Mesendoderm (in vitro differentiated cells): ENCODE measurements at regions not wholly inside any gene's neighbourhood (a gene's known extent, or its start where the extent isn't known, plus 50 kb on each side); places are given as distances from the start of the nearest gene placed in this dataset.
A peak's percentile ranks its signal among the peaks of the same experiment; 100 is the strongest.

Experiments used
- DNase-seq: peaks from one replicate; pipeline ENCODE4 v3.0.0; 2013
- H2AK5ac ChIP-seq: 2 replicates; pipeline ENCODE4 v1.6.1; 2013; ENCODE audit warnings: low read length, inconsistent platforms
- H2BK120ac ChIP-seq: 2 replicates; pipeline ENCODE4 v1.6.1; 2013; ENCODE audit warnings: low read depth, mild to moderate bottlenecking, low read length, moderate library complexity, mixed read lengths
- H2BK15ac ChIP-seq: replicated peaks from 2 replicates; pipeline ENCODE4 v1.6.1; 2013; ENCODE audit warnings: low read depth, mild to moderate bottlenecking, moderate library complexity
- H2BK5ac ChIP-seq: 2 replicates; pipeline ENCODE4 v1.6.1; 2013; ENCODE audit warnings: low read length, inconsistent platforms
- H3K18ac ChIP-seq: 2 replicates; pipeline ENCODE4 v1.6.1; 2013; ENCODE audit warnings: mild to moderate bottlenecking, low read length, mixed read lengths
- H3K23ac ChIP-seq: one replicate; pipeline ENCODE4 v1.6.1; 2013; ENCODE audit warnings: low read length
- H3K27ac ChIP-seq: 2 replicates; pipeline ENCODE4 v1.5.1; 2013; ENCODE audit warnings: low read depth, mild to moderate bottlenecking, inconsistent platforms, low read length, moderate library complexity
- H3K27me3 ChIP-seq: 2 replicates; pipeline ENCODE4 v1.6.1; 2013; ENCODE audit warnings: low read length, control low read depth, mild to moderate bottlenecking, inconsistent platforms; ENCODE audit not compliant: insufficient read depth, poor library complexity
- H3K36me3 ChIP-seq: 2 replicates; pipeline ENCODE4 v1.6.1; 2013; ENCODE audit warnings: low read length, inconsistent platforms; ENCODE audit not compliant: control insufficient read depth, insufficient read depth
- H3K4ac ChIP-seq: one replicate; pipeline ENCODE4 v1.6.1; 2013; ENCODE audit warnings: low read depth, mild to moderate bottlenecking, low read length, moderate library complexity
- H3K4me1 ChIP-seq: 2 replicates; pipeline ENCODE4 v1.6.1; 2013; ENCODE audit warnings: low read depth, low read length, inconsistent platforms; ENCODE audit not compliant: control insufficient read depth
- H3K4me2 ChIP-seq: 2 replicates; pipeline ENCODE4 v1.6.1; 2013; ENCODE audit warnings: low read length
- H3K4me3 ChIP-seq: 2 replicates; pipeline ENCODE4 v1.5.1; 2013; ENCODE audit warnings: mild to moderate bottlenecking, low read length
- H3K56ac ChIP-seq: one replicate; pipeline ENCODE4 v1.6.1; 2013; ENCODE audit warnings: low read length
- H3K79me1 ChIP-seq: 2 replicates; pipeline ENCODE4 v1.6.1; 2013; ENCODE audit warnings: low read length, inconsistent platforms
- H3K79me2 ChIP-seq: 2 replicates; pipeline ENCODE4 v1.6.1; 2013; ENCODE audit warnings: mild to moderate bottlenecking, low read length; ENCODE audit not compliant: control insufficient read depth, insufficient read depth
- H3K9ac ChIP-seq: 2 replicates; pipeline ENCODE4 v1.6.1; 2013; ENCODE audit warnings: low read length, inconsistent platforms
- H4K5ac ChIP-seq: one replicate; pipeline ENCODE4 v1.6.1; 2013; ENCODE audit warnings: low read length
- H4K8ac ChIP-seq: one replicate; pipeline ENCODE4 v1.6.1; 2013; ENCODE audit warnings: low read depth, mild to moderate bottlenecking, control low read depth, low read length, moderate library complexity
- WGBS: extraction: QIAGEN DNeasy Blood & Tissue Kit; methylation state at CpG from one replicate; pipeline ENCODE4 v1.1.7; 2013; ENCODE audit warnings: low lambda C conversion rate, missing lambda C conversion rate; ENCODE audit not compliant: insufficient coverage; ENCODE audit errors: extremely low coverage; 5-methylcytosine and 5-hydroxymethylcytosine counted together

GRCh38 chr3:152120601-152121269 is 148.0 kb upstream of the MBNL1 start:
- H2AK5ac ChIP-seq, result no peak overlapping the region
- no peak overlapping the region for H2BK120ac ChIP-seq
- H3K9ac ChIP-seq, result no peak overlapping the region
- H3K18ac ChIP-seq, result no peak overlapping the region
- no peak overlapping the region for H3K4me3 ChIP-seq
- H3K79me2 ChIP-seq, result no peaks in the 10 kb centered on the region
- no peak for DNase-seq
- no peak overlapping the region for H3K4me2 ChIP-seq
- H4K8ac ChIP-seq, result no peak overlapping the region
- H4K5ac ChIP-seq, result no peak overlapping the region
- H3K23ac ChIP-seq, result no peak overlapping the region
- no peaks in the 10 kb centered on the region for H3K27me3 ChIP-seq
- no peak overlapping the region for H2BK15ac ChIP-seq
- no peak overlapping the region for H3K27ac ChIP-seq
- H2BK5ac ChIP-seq, result no peak overlapping the region
- H3K56ac ChIP-seq, result no peak overlapping the region
- no peak overlapping the region for H3K4ac ChIP-seq
- no CpG with 5 or more reads among the region's 2 CpGs for whole genome bisulfite sequencing
- H3K36me3 ChIP-seq, result no peaks in the 10 kb centered on the region
- H3K79me1 ChIP-seq, result no peaks in the 10 kb centered on the region
- H3K4me1 ChIP-seq, result no peaks in the 10 kb centered on the region

GRCh38 chr3:152121270-152121636 is 147.5 kb upstream of the MBNL1 start:
- Histone ChIP-seq H4K8ac (no peak overlapping the region), H3K4me1 (no peaks in the 10 kb centered on the region), H2BK15ac (no peak overlapping the region), H3K4me3 (no peak overlapping the region), H3K27me3 (no peaks in the 10 kb centered on the region), H3K27ac (no peak overlapping the region), H3K56ac (no peak overlapping the region), H3K79me1 (no peaks in the 10 kb centered on the region), H3K79me2 (no peaks in the 10 kb centered on the region), H2AK5ac (no peak overlapping the region), H3K23ac (no peak overlapping the region), H3K9ac (no peak overlapping the region), H3K18ac (no peak overlapping the region), H4K5ac (no peak overlapping the region), H2BK120ac (no peak overlapping the region), H3K36me3 (no peaks in the 10 kb centered on the region), H3K4ac (no peak overlapping the region), H3K4me2 (no peak overlapping the region), H2BK5ac (no peak overlapping the region)
- WGBS, result no CpG with 5 or more reads among the region's 1 CpG
- no peak for DNase-seq

- no peak overlapping the region for H3K9ac ChIP-seq
- H3K4me1 ChIP-seq, result no peaks in the 10 kb centered on the region
- no peak overlapping the region for H2BK5ac ChIP-seq
- no peaks in the 10 kb centered on the region for H3K79me2 ChIP-seq
- no peak overlapping the region for H3K18ac ChIP-seq
- H3K79me1 ChIP-seq, result no peaks in the 10 kb centered on the region
- H3K27me3 ChIP-seq, result no peaks in the 10 kb centered on the region
- H2BK15ac ChIP-seq, result no peak overlapping the region
- no peaks in the 10 kb centered on the region for H3K36me3 ChIP-seq
- H3K27ac ChIP-seq, result no peak overlapping the region
- H2AK5ac ChIP-seq, result no peak overlapping the region
- H4K5ac ChIP-seq, result no peak overlapping the region
- H3K4ac ChIP-seq, result no peak overlapping the region
- no peak overlapping the region for H3K4me3 ChIP-seq
- no CpG with 5 or more reads among the region's 5 CpGs for WGBS
- no peak overlapping the region for H3K23ac ChIP-seq
- H2BK120ac ChIP-seq, result no peak overlapping the region
- H3K56ac ChIP-seq, result no peak overlapping the region
- no peak overlapping the region for H4K8ac ChIP-seq
- DNase-seq, result peak; percentile 19
- H3K4me2 ChIP-seq, result no peak overlapping the region
Measured at GRCh38 chr3:152122851-152123250, 145.9 kb upstream of the MBNL1 start.

- no CpG with 5 or more reads among the region's 1 CpG for WGBS
- Histone ChIP-seq H4K5ac (no peak overlapping the region), H3K27me3 (no peaks in the 10 kb centered on the region), H3K79me1 (no peaks in the 10 kb centered on the region), H4K8ac (no peak overlapping the region), H3K4ac (no peak overlapping the region), H2BK15ac (no peak overlapping the region), H2BK120ac (no peak overlapping the region), H3K79me2 (no peaks in the 10 kb centered on the region), H3K4me2 (no peak overlapping the region), H2BK5ac (no peak overlapping the region), H2AK5ac (no peak overlapping the region), H3K36me3 (no peaks in the 10 kb centered on the region), H3K23ac (no peak overlapping the region), H3K4me3 (no peak overlapping the region), H3K18ac (no peak overlapping the region), H3K27ac (no peak overlapping the region), H3K56ac (no peak overlapping the region), H3K9ac (no peak overlapping the region), H3K4me1 (no peaks in the 10 kb centered on the region)
- DNase-seq, result no peak
Measured at GRCh38 chr3:152123457-152123856, 145.3 kb upstream of the MBNL1 start.

GRCh38 chr3:152126260-152126659 is 142.5 kb upstream of the MBNL1 start:
- Histone ChIP-seq H2AK5ac (no peak overlapping the region), H3K18ac (no peak overlapping the region), H3K9ac (no peak overlapping the region), H2BK120ac (no peak overlapping the region), H3K79me2 (no peaks in the 10 kb centered on the region), H4K8ac (no peak overlapping the region), H3K27me3 (no peaks in the 10 kb centered on the region), H3K4ac (no peak overlapping the region), H3K4me1 (no peaks in the 10 kb centered on the region), H3K27ac (no peak overlapping the region), H3K56ac (no peak overlapping the region), H3K36me3 (no peaks in the 10 kb centered on the region), H3K23ac (no peak overlapping the region), H4K5ac (no peak overlapping the region), H3K4me3 (no peak overlapping the region), H3K79me1 (no peaks in the 10 kb centered on the region), H3K4me2 (no peak overlapping the region), H2BK15ac (no peak overlapping the region), H2BK5ac (no peak overlapping the region)
- no peak for DNase-seq
- WGBS, result no CpG with 5 or more reads among the region's 2 CpGs

- no peak overlapping the region for H3K56ac ChIP-seq
- no peak overlapping the region for H3K4me2 ChIP-seq
- no peaks in the 10 kb centered on the region for H3K79me2 ChIP-seq
- no CpG with 5 or more reads among the region's 4 CpGs for WGBS
- H3K27ac ChIP-seq, result no peak overlapping the region
- no peak overlapping the region for H2BK5ac ChIP-seq
- H3K23ac ChIP-seq, result no peak overlapping the region
- no peak overlapping the region for H3K4ac ChIP-seq
- H3K27me3 ChIP-seq, result no peaks in the 10 kb centered on the region
- H3K18ac ChIP-seq, result no peak overlapping the region
- DNase-seq, result no peak
- no peak overlapping the region for H3K4me3 ChIP-seq
- H4K5ac ChIP-seq, result no peak overlapping the region
- H2BK15ac ChIP-seq, result no peak overlapping the region
- H3K9ac ChIP-seq, result no peak overlapping the region
- H2AK5ac ChIP-seq, result no peak overlapping the region
- H3K4me1 ChIP-seq, result no peaks in the 10 kb centered on the region
- H3K79me1 ChIP-seq, result no peaks in the 10 kb centered on the region
- H3K36me3 ChIP-seq, result no peaks in the 10 kb centered on the region
- H2BK120ac ChIP-seq, result no peak overlapping the region
- no peak overlapping the region for H4K8ac ChIP-seq
Measured at GRCh38 chr3:152127058-152127457, 141.7 kb upstream of the MBNL1 start.
